AG09319 (cell line): ENCODE measurements at regions not wholly inside any gene's neighbourhood (a gene's known extent, or its start where the extent isn't known, plus 50 kb on each side); places are given as distances from the start of the nearest gene placed in this dataset.

Source experiments
- DNase-seq: peaks from one replicate; pipeline ENCODE4 v3.0.0-alpha.2; 2010; ENCODE audit warnings: low read depth; ENCODE audit errors: extremely low read depth
- CTCF ChIP-seq: IDR thresholded peaks from 2 replicates; pipeline ENCODE4 v1.5.1; 2011; ENCODE audit warnings: low read depth, mild to moderate bottlenecking, inconsistent platforms, low read length, moderate library complexity

GRCh38 chr3:14351617-14352001 lies 50.8 kb upstream of the SLC6A6 start:
- TF ChIP-seq CTCF = no peak
- no peak for DNase-seq

- no peak for TF ChIP-seq CTCF
- no peak for DNase-seq
These were observed 50.3 kb upstream of the SLC6A6 start for GRCh38 chr3:14352002-14352627.
